ENCODE measurements at regions not wholly inside any gene's neighbourhood (a gene's known extent, or its start where the extent isn't known, plus 50 kb on each side); places are given as distances from the start of the nearest gene placed in this dataset.

DNA sequence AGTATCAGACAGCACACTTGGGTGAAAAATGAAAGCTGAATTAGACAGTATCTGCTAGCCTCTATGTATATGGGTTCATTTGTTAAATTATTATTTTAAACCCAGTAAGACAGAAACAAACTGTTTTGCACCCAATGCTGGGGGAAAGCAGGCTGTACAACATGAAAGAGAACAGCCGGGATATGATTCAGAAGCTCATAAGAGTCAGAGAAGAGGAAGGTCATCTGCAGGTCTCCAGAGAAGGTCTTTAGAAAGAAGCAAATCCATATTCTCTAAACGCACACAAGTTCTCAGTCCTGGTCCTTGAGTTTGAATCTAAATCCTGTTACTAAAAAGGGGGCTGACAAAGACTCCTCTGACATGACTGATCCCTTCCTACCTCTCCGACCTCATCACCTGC lies 155.1 kb downstream of the SIPA1L2 start:
- TF ChIP-seq CTCF (IDR thresholded peaks at IDR 0.05; ENCODE audit: extremely low read depth in 1 of 2, insufficient read depth in 1 of 2, low read depth in 1 of 2, low read length in 2 of 2) (no peak), POLR2A (IDR thresholded peaks at IDR 0.05; ENCODE audit: low read depth, low read length) (no peak), EZH2 (IDR thresholded peaks at IDR 0.05; ENCODE audit: borderline replicate concordance, low read depth, low read length, severe bottlenecking) (no peak), POLR2AphosphoS5 (IDR thresholded peaks at IDR 0.05; ENCODE audit: insufficient read depth, low read depth, low read length) (no peak), FOS (IDR thresholded peaks at IDR 0.05; ENCODE audit: borderline replicate concordance, insufficient read depth, low read length) (peak; percentile 34), MYC (IDR thresholded peaks at IDR 0.05; ENCODE audit: low read depth, low read length) (no peak), JUN (IDR thresholded peaks at IDR 0.05; ENCODE audit: borderline replicate concordance, insufficient read depth, insufficient read length, low read depth) (no peak)
- TF ChIP-seq, protein P1, sequence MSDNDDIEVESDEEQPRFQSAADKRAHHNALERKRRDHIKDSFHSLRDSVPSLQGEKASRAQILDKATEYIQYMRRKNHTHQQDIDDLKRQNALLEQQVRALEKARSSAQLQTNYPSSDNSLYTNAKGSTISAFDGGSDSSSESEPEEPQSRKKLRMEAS (IDR thresholded peaks at IDR 0.05; ENCODE audit: insufficient read depth, insufficient read length), result no peak

Data from endothelial cell of umbilical vein (primary cell).